ENCODE measurements at regions not wholly inside any gene's neighbourhood (a gene's known extent, or its start where the extent isn't known, plus 50 kb on each side); places are given as distances from the start of the nearest gene placed in this dataset.

GRCh38 chr2:14991723-14992122 is 359.2 kb downstream of the LRATD1 start:
- no peak for DNase-seq
- H3K27me3 ChIP-seq (ENCODE audit: insufficient read depth), result no peaks in the 10 kb centered on the region
- H3K9me2 ChIP-seq, result no peaks in the 10 kb centered on the region
- no peak overlapping the region for H3K9ac ChIP-seq
- ChIA-PET CTCF (no interaction called here), POLR2A (no interaction called here)
- H4K20me1 ChIP-seq (ENCODE audit: insufficient read depth), result no peaks in the 10 kb centered on the region
- no peaks in the 10 kb centered on the region for H3K79me2 ChIP-seq (ENCODE audit: insufficient read depth)
- no peaks in the 10 kb centered on the region for H3K9me3 ChIP-seq
- 52% methylated on average over 4 of the region's 4 CpGs for WGBS (ENCODE audit: low lambda C conversion rate)
- TF ChIP-seq RCOR1 (IDR thresholded peaks at IDR 0.05; ENCODE audit: low read length) (no peak), EZH2phosphoT487 (IDR thresholded peaks at IDR 0.05; ENCODE audit: borderline replicate concordance, low read depth) (no peak), FOXJ3 (CRISPR knock-in tag; IDR thresholded peaks at IDR 0.05) (no peak), TEAD4 (IDR thresholded peaks at IDR 0.05; ENCODE audit: borderline replicate concordance, insufficient read depth) (no peak), MXI1 (IDR thresholded peaks at IDR 0.05; ENCODE audit: low read depth, low read length) (no peak), RFX5 (IDR thresholded peaks at IDR 0.05; ENCODE audit: low read length) (no peak), GATA2 (CRISPR knock-in tag; IDR thresholded peaks at IDR 0.05) (no peak), RXRA (IDR thresholded peaks at IDR 0.05; ENCODE audit: borderline replicate concordance, low read depth) (no peak), CHD2 (IDR thresholded peaks at IDR 0.05; ENCODE audit: low read length, partially characterized antibody) (no peak), USF1 (IDR thresholded peaks at IDR 0.05; ENCODE audit: borderline replicate concordance, low read depth) (no peak)
- no peaks in the 10 kb centered on the region for H3F3A ChIP-seq (replicated peaks; ENCODE audit: insufficient read depth)
- no peaks in the 10 kb centered on the region for H3K36me3 ChIP-seq (replicated peaks in 1 of 2; ENCODE audit: control insufficient read depth in 1 of 2, insufficient read depth in 2 of 2, low read length in 1 of 2)
- no peak overlapping the region for H3K4me2 ChIP-seq
- no peak overlapping the region for H2AFZ ChIP-seq (ENCODE audit: low read depth)
- H3K27ac ChIP-seq (ENCODE audit: low read depth in 2 of 2, low read length in 1 of 2), result no peak overlapping the region
- no peaks in the 10 kb centered on the region for H3K4me1 ChIP-seq (ENCODE audit: control insufficient read depth in 1 of 2, insufficient read depth in 2 of 2, low read depth in 1 of 2, low read length in 1 of 2)
- no peak overlapping the region for H3K4me3 ChIP-seq (ENCODE audit: low read depth in 2 of 2, low read length in 1 of 2)

- CTCF ChIA-PET, result interaction anchor here (1.0 to 2.4 kb wide), 2 partner anchors 9 to 583 kb away, joined by 4 to 8 read pairs; no protein-coding TSS in a partner anchor
- no peak for TF ChIP-seq FOXJ3 (CRISPR knock-in tag; IDR thresholded peaks at IDR 0.05)
- no peak for TF ChIP-seq RFX5 (IDR thresholded peaks at IDR 0.05; ENCODE audit: low read length)
- TF ChIP-seq SMC3 (IDR thresholded peaks at IDR 0.05; ENCODE audit: low read depth, low read length), result no peak
- no peak for TF ChIP-seq POLR2AphosphoS5 (IDR thresholded peaks at IDR 0.05; ENCODE audit: low read depth, low read length)
- TF ChIP-seq TEAD4 (IDR thresholded peaks at IDR 0.05; ENCODE audit: borderline replicate concordance, insufficient read depth), result no peak
- TF ChIP-seq CTCF (IDR thresholded peaks at IDR 0.05), result no peak
- TF ChIP-seq RXRA (IDR thresholded peaks at IDR 0.05; ENCODE audit: borderline replicate concordance, low read depth), result no peak
- no peak for TF ChIP-seq IRF3 (IDR thresholded peaks at IDR 0.05; ENCODE audit: low read depth, low read length)
- no peak for TF ChIP-seq JUND (IDR thresholded peaks at IDR 0.05)
- no peak for TF ChIP-seq EP300 (IDR thresholded peaks at IDR 0.05; ENCODE audit: borderline replicate concordance in 1 of 2, low read depth in 1 of 2, low read length in 1 of 2)
- TF ChIP-seq USF2 (IDR thresholded peaks at IDR 0.05; ENCODE audit: borderline replicate concordance, low read depth, low read length), result no peak
Observed at GRCh38 chr2:14994721-14995120, 362.2 kb downstream of the LRATD1 start.

More at GRCh38 chr2:14994721-14995120, 362.2 kb downstream of the LRATD1 start:
- no peak overlapping the region for H3K9ac ChIP-seq
- no peaks in the 10 kb centered on the region for H3F3A ChIP-seq (replicated peaks; ENCODE audit: insufficient read depth)
- H3K9me2 ChIP-seq, result no peaks in the 10 kb centered on the region
- no peaks in the 10 kb centered on the region for H3K4me1 ChIP-seq (ENCODE audit: control insufficient read depth in 1 of 2, insufficient read depth in 2 of 2, low read depth in 1 of 2, low read length in 1 of 2)
- 53% methylated on average over 4 of the region's 4 CpGs for WGBS (ENCODE audit: low lambda C conversion rate)
- H3K27ac ChIP-seq (ENCODE audit: low read depth in 2 of 2, low read length in 1 of 2), result no peak overlapping the region
- no peaks in the 10 kb centered on the region for H4K20me1 ChIP-seq (ENCODE audit: insufficient read depth)
- POLR2A ChIA-PET, result no interaction called here
- DNase-seq, result no peak
- no peaks in the 10 kb centered on the region for H3K36me3 ChIP-seq (replicated peaks in 1 of 2; ENCODE audit: control insufficient read depth in 1 of 2, insufficient read depth in 2 of 2, low read length in 1 of 2)
- no peaks in the 10 kb centered on the region for H3K9me3 ChIP-seq
- no peak overlapping the region for H3K4me2 ChIP-seq
- no peaks in the 10 kb centered on the region for H3K79me2 ChIP-seq (ENCODE audit: insufficient read depth)
- no peak overlapping the region for H3K4me3 ChIP-seq (ENCODE audit: low read depth in 2 of 2, low read length in 1 of 2)
- H2AFZ ChIP-seq (ENCODE audit: low read depth), result no peak overlapping the region
- H3K27me3 ChIP-seq (ENCODE audit: insufficient read depth), result no peaks in the 10 kb centered on the region

Measured in SK-N-SH (cell line).